HG03060 (cell line): ENCODE measurements at regions not wholly inside any gene's neighbourhood (a gene's known extent, or its start where the extent isn't known, plus 50 kb on each side); places are given as distances from the start of the nearest gene placed in this dataset.

Source experiments
- ATAC-seq: cut with Tn5 transposase; IDR thresholded peaks from one replicate; pipeline ENCODE4 v1.9.1; 2021; ENCODE audit warnings: low read depth, moderate number of reproducible peaks; ENCODE audit not compliant: unreplicated experiment

DNA sequence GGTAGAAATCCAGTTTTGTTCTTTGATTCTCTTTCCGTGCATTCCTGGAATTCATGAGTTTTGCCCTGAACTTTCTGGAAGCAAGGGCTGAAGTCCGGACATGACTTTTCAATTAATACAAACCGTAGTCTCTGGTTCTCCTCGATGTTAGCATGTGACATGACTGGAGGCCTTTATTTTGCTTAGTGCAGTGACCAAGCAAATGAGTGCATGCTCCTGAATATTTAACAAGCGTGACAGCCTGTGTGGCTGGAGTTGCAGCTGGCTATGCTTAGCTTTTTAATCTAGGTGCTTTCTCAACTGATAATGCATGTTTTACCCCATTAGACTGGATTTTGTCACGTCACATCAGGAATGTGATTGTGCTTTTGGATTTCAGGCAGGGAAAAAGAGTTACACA, 302.1 kb downstream of the MAP2K6 start:
- ATAC-seq = no peak

DNA sequence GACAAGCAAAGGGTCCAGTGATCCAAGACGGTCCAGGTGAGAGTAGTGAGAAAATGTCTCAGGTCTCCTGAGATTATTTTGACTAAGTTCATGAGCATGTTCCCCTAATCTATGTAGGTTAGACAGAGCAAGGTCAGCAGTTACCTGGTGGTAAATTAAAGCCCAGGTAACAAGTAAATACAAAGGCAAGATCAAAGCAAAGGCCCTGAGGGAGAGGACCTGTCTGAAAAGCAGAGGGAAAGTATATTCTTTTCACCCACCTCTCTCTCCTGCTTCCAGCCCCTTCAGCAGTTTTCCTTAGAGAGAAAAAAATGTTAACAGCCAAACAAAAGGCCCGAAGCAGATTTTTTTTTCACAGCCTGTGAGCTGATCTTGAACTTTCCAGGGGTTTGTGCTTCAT, 302.7 kb downstream of the MAP2K6 start:
- ATAC-seq = no peak

DNA sequence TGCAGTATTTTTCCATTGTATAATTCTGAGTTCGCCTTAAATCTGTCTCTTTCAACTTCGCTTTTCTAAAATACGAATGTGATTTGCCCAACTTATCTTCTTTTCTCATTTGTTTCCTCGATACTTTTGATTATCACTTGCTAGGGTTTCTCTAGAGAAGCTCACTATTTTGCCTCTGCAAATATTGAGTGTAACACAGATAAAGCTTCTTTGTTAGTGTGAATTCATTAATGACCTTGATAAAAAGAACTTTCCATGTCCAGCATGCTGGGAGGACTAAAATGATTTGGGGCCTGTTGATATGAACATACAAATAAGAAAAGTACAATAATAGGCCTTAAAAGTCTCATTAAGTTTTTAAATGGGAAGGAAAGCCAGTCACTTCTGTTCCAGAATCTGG, 303.3 kb downstream of the MAP2K6 start:
- ATAC-seq = no peak

DNA sequence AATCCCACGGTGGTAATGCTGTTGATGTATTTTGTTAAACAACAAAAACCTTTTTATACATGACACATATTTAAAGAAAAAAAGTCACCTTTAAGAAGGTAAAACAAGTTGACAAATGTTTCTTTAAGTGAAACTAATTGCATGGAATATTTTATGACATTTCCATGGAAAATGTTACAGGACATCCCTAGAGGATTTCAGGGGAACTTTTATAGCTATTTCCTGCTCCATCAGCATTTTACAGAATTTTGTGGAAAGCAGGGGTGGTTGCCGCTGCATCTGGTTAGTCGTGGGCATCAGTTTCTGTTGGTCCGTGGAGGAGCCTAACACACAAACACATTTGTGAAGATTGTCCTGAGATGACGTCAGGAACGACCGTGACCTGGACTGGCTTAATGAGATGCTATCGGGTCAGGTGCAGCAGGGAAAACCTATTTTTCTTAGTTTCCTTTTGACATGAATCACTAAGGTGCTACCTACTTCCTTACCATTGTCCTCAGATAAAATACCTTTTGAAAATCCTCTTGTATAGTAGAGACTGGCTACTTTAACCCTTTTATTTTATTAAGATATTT, 305.1 kb downstream of the MAP2K6 start:
- no peak for ATAC-seq

DNA sequence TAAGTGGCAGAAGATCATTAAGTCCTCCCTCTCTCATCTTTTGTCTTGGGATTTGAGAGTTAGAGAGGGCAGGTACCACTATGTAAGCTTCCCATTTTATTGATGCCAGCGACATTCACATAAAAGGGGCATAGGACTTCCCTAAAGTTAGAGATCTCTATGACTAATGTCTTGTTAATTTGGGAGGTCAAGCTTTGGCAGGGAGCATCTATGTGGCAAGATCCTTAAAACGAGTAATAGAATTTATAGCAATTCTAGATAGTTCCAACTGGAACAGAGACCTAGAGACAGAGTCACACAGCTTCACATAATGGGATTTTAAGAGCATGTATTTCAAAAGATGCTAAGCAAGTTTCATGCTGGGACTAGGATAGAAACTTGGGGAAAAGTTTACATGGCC, 308.0 kb downstream of the MAP2K6 start:
- ATAC-seq = no peak

DNA sequence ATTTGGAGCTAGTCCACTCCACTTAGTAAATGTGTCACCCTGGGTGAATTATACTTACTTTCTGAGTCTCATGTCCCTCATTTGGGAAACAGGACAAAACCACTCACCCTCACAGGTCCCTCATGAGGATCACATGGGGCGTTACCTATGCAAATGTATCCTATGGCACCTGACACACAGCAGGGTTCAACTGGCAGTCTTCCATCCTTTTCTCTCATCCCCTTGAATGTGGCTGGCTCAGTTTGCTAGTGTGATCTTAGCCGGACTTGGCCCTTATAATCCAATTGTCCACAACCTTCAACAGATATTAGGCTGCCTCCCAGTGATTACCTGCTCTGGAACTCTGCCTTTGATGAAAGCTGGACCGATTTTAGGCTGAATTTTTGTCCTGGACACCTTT, 308.8 kb downstream of the MAP2K6 start:
- no peak for ATAC-seq

DNA sequence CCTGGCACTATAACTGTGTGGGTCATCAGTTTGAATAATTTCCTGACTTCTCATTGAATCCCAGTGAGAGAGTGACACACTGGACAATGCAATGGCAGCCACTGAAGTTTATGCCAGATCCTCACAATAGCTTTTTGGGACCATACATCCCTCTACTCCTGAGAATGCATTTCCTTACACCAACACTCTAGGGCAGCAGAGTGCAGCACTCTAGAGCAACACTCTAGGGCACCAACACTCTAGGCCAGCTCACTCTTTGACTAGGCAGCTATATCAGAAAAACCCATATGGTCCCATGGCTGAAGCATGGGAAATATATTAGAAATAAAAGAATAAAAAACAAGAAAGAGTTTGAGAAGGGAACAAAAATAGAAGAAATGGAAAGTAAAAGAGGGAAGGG, 309.2 kb downstream of the MAP2K6 start:
- no peak for ATAC-seq

DNA sequence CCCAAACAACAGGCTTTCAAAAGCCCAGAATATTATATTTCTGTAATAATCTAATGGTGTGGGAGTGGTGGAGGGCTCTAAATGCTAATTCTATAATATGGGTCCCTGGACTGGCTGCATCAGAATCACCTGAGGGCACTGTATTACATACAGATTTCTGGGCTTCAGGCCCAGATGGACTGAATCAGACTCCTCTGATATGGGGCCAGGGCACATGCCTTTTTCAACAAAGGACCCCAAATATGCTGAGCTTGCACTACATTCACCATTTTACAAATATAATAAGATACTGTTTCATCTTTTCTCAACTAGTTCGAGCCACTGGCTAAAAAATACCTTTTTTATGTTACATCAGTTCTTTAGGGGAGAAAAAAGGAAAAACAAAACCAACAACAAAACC, 309.7 kb downstream of the MAP2K6 start:
- no peak for ATAC-seq

DNA sequence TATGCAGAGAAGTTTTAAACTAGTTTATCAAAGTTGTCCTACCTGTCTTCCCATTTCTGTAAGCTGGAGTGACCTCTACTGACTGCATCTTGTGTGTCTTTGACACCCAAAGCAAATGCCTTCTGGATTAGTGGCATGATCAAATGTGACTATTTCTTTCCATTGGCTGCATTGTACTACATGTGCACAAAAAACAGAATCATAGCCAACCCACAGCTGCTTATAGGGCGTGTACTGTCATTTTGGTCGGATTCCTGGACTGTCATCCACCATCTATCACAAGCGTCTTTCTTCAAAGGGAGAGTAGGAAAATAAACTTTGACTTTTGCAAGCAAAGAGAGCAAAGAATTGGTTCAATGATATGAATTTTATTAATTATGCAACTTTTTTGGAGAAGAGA, 310.6 kb downstream of the MAP2K6 start:
- no peak for ATAC-seq

DNA sequence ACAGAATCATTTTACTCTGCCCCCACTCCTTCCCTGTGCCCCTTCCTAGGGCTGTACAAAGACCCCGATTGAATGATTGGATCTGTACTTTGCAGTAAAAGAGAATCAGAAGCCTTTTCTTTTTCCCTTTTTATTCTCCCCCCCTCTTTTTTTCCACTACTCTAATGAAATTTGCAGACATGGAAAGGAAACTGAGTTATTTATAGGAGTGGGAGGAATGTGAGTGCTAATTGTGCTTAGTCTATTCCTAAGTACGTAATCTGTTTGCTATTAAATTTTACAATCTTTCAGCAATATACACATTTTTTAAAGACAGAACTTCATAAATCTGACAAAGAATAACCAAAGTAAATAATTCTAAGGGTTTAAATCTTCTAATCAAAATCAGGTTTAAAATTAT, 314.3 kb downstream of the MAP2K6 start:
- ATAC-seq = no peak

DNA sequence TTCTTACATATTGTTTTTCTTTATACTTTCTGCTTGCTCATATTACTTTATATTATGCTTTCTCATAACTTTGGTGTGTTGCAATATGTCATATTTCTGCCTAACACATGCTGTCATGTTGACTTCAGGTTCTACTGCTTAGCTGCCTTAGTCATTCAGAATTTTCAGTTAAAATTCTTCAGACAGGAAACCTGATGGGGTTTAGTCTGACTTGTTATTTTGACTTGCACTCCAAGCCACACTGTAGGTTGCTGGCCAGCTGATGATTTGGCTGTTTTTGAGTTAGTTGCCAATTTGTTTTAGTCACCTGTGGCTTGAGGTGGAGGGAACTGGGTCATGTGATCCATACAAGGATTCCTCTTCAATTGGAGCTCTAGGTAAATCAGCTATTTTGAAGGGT, 315.4 kb downstream of the MAP2K6 start:
- no peak for ATAC-seq

DNA sequence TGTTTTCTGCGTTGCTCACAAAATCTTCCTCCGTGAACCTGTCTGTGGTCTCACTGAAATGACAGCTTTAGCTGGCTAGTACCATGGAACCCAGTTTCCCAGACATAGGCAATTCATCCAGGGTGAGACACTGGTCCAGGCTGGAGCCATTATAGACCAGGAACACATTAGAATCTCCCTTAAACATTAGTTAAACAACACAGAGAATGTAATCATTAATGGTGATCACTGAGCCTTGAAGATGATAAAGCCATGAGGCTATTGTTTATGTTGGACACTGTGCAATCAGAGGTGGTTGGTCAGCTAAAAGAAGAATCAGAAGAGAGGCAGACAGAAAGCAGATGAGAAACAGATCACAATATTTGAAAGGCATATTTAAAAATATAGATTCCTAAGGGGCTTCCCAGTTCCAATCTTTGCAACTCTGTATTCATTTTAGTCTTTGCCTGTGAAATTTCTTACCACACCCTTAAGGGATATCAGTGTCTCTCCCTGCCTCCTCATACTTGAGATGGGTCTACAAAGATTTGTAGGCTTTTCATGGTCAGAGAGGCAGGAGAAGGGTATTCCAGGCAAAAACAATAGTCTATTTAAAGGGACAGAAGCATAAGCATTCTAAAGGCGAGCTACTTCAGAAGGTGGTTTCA, 317.9 kb downstream of the MAP2K6 start:
- ATAC-seq = no peak

DNA sequence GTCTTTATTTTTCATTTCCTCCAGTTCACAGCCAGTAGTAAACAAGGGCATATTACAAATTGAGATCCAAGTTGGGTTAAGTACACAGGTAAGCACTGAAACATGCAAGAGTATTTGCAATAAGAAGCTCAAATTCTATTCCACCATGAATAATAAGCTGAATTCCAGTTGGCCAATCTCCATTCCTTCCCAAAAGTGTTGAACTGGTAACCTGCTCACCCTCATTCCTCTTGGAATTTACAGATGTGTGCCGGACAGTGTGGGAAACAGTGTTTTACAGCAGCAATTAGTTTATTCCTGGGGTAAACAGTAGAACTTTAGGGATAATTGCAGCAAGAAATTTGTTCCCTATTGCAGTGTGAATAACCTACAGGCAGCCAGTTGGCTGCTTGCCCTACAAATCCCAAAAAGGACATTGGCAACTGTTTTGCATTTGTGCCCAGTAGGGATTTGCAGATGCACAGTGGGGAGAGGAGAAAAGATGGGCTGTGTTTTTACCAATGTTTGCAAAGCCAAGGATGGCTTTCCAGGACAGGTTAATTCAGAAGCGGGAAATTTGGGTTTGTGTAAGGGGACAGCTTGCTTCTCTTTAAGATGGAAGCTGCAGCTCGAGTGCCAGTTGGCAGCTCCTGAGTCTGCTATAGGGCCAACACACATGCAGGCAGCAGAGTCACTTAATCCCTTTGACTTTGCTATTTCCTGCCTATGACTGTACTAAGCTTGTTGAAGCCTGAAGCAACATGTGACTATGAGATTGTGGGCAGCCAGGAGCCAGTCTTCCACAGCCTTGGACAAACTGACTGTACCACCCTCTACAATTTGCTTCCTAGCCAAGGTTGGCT, 318.9 kb downstream of the MAP2K6 start:
- ATAC-seq = no peak

DNA sequence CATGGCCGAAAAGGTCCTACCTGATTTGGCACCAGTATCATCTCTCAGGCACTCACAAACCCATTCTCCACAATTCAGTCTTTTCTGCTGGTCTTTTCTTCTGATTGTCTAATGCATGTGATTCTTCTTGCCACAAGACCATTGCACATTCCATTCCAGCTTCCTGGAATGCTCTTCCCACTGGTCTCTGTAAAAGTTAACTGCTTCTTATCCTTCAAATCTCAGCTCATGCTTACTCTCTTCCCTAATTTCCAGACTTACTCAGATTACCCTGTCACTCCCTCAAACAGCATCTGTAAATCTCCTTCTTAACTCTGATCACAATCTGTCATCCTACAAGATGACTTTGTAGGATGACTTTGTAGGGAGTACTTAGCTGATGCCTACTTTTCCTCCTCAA, 320.2 kb downstream of the MAP2K6 start:
- ATAC-seq = no peak

DNA sequence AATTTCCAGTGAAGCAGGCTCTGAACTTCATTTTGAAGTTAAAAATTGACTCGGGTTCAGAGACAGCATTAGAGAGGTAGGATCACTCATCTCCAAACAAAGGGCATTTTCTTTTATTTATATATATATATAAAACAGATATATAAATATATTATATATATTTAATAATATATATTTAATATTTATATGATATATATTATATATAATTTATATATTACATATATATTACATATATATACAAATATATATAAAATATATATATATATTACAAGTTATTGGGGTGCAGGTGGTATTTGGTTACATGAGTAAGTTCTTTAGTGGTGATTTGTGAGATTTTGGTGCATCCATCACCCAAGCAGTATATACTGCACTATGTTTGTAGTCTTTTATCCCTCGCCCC, 320.8 kb downstream of the MAP2K6 start:
- no peak for ATAC-seq

DNA sequence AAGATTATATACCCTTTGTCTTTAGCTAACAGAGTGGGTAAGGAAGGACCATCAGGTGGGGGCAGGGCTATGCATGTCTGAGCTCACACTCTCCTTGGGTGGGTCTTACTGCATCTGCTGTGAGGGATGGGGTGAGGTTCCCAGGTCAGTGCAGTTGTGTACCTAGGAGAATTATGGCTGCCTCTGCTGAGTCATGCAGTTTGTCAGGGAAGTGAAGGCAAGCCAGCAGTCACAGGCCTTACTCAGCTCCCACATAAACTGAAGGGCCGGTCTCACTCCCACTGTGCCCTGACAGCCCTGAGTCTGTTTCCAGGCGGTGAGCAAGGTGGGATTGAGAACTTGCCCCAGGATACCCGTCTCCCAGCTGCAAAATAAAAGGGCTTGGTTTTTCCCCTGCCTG, 328.6 kb downstream of the MAP2K6 start:
- ATAC-seq = no peak

DNA sequence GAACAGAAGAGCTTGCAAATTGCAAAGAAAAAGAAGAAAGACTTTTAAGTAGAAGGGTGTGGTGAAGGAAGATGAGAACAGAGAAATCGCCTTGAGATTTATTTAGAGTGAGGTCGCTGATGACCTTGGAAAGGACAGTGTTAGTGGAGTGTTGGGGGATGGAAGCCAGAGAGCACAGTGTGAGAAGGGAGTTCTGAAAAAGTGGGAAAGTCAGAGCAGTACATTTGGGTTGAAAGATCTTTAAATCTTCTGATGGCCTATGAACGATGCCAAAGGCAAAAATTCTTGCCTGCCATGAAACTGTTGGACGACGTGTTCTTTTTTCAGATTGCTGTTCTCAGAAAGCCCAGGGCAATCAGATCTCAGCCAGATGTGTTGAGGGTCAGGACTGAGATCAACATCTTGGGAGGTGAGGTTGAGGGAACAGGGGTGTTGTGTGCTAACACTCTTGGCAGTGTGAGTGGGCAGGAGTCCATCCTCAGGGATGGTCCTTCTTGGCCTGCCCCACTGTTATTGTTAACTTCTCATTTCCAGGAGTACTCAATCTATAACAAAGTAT, 330.1 kb downstream of the MAP2K6 start:
- no peak for ATAC-seq

DNA sequence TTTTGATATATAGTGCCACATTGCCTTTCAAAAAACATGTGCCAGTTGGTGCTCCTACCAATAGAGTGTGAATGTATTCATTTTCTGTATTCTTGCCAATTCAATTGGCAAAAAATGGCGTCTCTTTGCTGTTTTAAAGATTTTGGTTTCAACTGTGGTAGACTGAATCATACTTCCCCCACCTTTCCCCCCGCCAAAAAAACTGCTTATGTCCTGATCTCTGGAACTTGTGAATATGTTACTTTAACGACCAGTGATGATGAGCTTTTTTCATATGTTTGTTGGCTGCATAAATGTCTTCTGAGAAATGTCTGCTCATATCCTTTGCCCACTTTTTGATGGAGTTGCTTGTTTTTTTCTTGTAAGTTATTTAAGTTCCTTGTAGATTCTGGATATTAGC, 325.1 kb upstream of the KCNJ16 start:
- no peak for ATAC-seq

DNA sequence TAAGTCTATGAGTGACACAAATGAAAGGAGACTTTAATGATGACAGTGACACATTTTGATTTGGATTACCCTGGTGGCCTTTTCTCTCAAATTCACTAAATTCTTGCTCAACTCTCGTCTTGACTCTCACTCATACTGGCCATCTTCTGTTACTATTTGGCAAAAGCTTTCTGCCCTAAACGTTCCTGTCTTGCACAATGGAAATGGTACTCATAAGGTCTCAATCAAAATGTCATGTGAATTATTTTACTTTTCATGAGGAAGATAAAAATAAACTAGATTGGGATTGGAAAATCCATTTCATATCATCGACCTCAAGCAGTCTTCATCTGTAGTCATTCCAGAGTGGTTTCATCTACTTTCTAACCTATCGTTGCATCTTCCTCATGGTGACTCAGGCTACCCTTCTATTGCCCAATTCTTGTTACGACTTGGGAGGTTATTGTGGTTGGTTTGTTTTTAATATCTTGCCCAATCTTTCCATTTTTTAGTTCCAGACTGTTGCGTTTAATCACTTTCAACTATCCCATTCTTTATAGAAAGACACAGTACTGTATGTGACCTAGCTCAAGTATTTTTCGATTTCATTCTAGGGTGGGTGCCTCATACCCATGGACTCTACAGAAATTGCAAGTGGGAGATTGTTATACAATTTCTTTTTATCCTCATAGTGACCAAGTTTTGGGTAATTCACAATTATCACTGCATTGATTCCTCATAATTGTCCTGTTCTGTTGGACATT, 317.2 kb upstream of the KCNJ16 start:
- ATAC-seq = no peak

DNA sequence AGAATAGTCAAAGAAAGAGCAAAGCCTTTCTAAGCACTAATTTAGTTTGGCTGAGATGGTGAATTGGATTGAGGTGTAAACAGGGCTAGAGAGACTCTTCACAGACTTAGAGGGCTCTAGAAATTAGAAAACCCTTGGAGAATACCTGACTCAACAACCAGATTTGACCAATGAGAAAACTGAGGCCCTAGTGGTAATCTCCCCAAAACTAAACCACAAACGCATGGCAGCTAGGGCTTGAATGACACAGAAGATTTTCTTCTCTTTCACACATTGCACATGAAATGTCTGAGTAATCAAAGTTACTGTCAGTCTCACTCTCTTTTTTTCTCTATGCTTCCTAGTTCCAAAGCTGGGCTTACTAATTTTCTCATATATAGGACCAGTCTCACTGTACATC, 314.5 kb upstream of the KCNJ16 start:
- ATAC-seq = no peak

DNA sequence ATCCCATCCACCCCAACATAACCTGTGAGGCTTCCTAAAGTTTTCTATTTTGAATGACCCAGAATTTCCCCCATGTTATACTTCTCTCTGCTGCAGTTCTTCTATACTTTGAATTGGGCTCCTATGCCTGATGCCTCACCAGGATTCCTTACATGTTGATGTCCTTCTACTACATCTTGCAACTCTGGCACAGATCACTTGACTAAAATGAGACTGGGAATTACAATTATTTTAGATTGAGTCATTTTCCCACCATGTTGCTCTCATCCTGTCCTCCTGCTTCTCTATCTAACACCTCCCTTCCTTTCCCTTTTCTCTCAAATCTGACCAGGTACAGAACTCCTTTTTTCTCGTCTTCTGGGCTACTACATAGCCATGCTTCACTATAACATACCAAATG, 314.0 kb upstream of the KCNJ16 start:
- ATAC-seq = no peak
